ENCODE measurements at regions not wholly inside any gene's neighbourhood (a gene's known extent, or its start where the extent isn't known, plus 50 kb on each side); places are given as distances from the start of the nearest gene placed in this dataset.

- H3K9me1 ChIP-seq (replicated peaks; ENCODE audit: control insufficient read depth, extremely low read depth, insufficient read depth, low read length): no peaks in the 10 kb centered on the region
- dilution Hi-C loops (cut with MboI; ENCODE audit: extremely low pct_ligation_motif_present, low sequenced_read_pairs): loop anchor here (25.0 kb wide), 1 partner anchor 586 kb away; no protein-coding TSS in a partner anchor
- TF ChIP-seq CTCF (IDR thresholded peaks at IDR 0.05; ENCODE audit: extremely low read depth in 1 of 2, insufficient read depth in 1 of 2, low read depth in 1 of 2, low read length in 2 of 2): no peak
- TF ChIP-seq JUN (IDR thresholded peaks at IDR 0.05; ENCODE audit: borderline replicate concordance, insufficient read depth, insufficient read length, low read depth): no peak
- TF ChIP-seq EZH2 (IDR thresholded peaks at IDR 0.05; ENCODE audit: borderline replicate concordance, low read depth, low read length, severe bottlenecking): no peak
- no peak for TF ChIP-seq POLR2AphosphoS5 (IDR thresholded peaks at IDR 0.05; ENCODE audit: insufficient read depth, low read depth, low read length)
- no peak for TF ChIP-seq MAX (IDR thresholded peaks at IDR 0.05; ENCODE audit: insufficient read depth, insufficient read length)
- no peak for TF ChIP-seq GATA2 (IDR thresholded peaks at IDR 0.05; ENCODE audit: insufficient read depth, insufficient read length, low read depth, low read length)
- TF ChIP-seq POLR2A (IDR thresholded peaks at IDR 0.05; ENCODE audit: low read depth, low read length): no peak
- no peak for TF ChIP-seq MYC (IDR thresholded peaks at IDR 0.05; ENCODE audit: low read depth, low read length)
- no peak for TF ChIP-seq FOS (IDR thresholded peaks at IDR 0.05; ENCODE audit: borderline replicate concordance, insufficient read depth, low read length)
- no peaks in the 10 kb centered on the region for H4K20me1 ChIP-seq (replicated peaks; ENCODE audit: control insufficient read depth, extremely low read depth, insufficient read depth, low read length)
- POLR2A ChIA-PET: no interaction called here
- H3K9me3 ChIP-seq (replicated peaks; ENCODE audit: control insufficient read depth, insufficient read depth, low read length): no peaks in the 10 kb centered on the region
- H3K4me1 ChIP-seq (ENCODE audit: control insufficient read depth, extremely low read depth, insufficient read depth, low read length): peaks cover 16% of the 10 kb centered on the region
- H3K4me2 ChIP-seq (ENCODE audit: insufficient read depth, low read length): no peak overlapping the region
- no TSS peak for BruUV-seq (replicated peaks)
- H3K27ac ChIP-seq (ENCODE audit: insufficient read depth, low read depth, low read length): no peak overlapping the region
- FAIRE-seq (no peak), DNase-seq (ENCODE audit: low read depth, low spot score) (no peak)
- H2AFZ ChIP-seq (ENCODE audit: low read depth, low read length): no peak overlapping the region
- H3K27me3 ChIP-seq (ENCODE audit: control insufficient read depth in 2 of 2, insufficient read depth in 2 of 2, low read length in 2 of 2): no peaks in the 10 kb centered on the region
- CTCF ChIA-PET: interaction anchor here (1.2 kb wide), 1 partner anchor 9 kb away, joined by 6 read pairs; no protein-coding TSS in a partner anchor
- no peaks in the 10 kb centered on the region for H3K79me2 ChIP-seq (ENCODE audit: control insufficient read depth, insufficient read depth, low read length)
- intact Hi-C loops (cut with micrococcal nuclease): loop anchor here (10.0 kb wide), 1 partner anchor 214 kb away; the partner anchor contains the start of gene KTN1
- H3K9ac ChIP-seq (replicated peaks; ENCODE audit: extremely low read depth, insufficient read depth, low read length): no peak overlapping the region
- H3K36me3 ChIP-seq (ENCODE audit: control insufficient read depth in 2 of 2, extremely low read depth in 1 of 2, insufficient read depth in 2 of 2, low read length in 2 of 2): no peaks in the 10 kb centered on the region
- H3K4me3 ChIP-seq (replicated peaks in 1 of 3; ENCODE audit: insufficient read depth in 1 of 3, low read depth in 1 of 3, low read length in 3 of 3): no peak overlapping the region
These were observed 218.4 kb downstream of the KTN1 start for GRCh38 chr14:55798406-55798805.
